ENCODE measurements at regions not wholly inside any gene's neighbourhood (a gene's known extent, or its start where the extent isn't known, plus 50 kb on each side); places are given as distances from the start of the nearest gene placed in this dataset.
"Not testable (repeated sequence)": the region's sequence is repeated elsewhere in the genome, so short reads cannot be mapped to it uniquely, and the experiment has no call there.

GRCh38 chr2:16025211-16025875 is 85.0 kb downstream of the MYCN start:
- H3K4me1 ChIP-seq = no peaks in the 10 kb centered on the region
- DNase-seq = no peak
- no peaks in the 10 kb centered on the region for H3K36me3 ChIP-seq
- peaks cover 0 to 6% (median 0%) of the 10 kb centered on the region in 4 donors for H3K27me3 ChIP-seq
- H3K4me3 ChIP-seq = no peak overlapping the region
- TF ChIP-seq, protein P1, sequence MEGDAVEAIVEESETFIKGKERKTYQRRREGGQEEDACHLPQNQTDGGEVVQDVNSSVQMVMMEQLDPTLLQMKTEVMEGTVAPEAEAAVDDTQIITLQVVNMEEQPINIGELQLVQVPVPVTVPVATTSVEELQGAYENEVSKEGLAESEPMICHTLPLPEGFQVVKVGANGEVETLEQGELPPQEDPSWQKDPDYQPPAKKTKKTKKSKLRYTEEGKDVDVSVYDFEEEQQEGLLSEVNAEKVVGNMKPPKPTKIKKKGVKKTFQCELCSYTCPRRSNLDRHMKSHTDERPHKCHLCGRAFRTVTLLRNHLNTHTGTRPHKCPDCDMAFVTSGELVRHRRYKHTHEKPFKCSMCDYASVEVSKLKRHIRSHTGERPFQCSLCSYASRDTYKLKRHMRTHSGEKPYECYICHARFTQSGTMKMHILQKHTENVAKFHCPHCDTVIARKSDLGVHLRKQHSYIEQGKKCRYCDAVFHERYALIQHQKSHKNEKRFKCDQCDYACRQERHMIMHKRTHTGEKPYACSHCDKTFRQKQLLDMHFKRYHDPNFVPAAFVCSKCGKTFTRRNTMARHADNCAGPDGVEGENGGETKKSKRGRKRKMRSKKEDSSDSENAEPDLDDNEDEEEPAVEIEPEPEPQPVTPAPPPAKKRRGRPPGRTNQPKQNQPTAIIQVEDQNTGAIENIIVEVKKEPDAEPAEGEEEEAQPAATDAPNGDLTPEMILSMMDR (IDR thresholded peaks at IDR 0.05) = no peak
- no peak for TF ChIP-seq POLR2A (IDR thresholded peaks at IDR 0.05)
- no peaks in the 10 kb centered on the region for H3K9me3 ChIP-seq
- intact Hi-C loops (cut with DNase I) = no loop called here
- no peak overlapping the region for H3K27ac ChIP-seq
- 38 to 68% methylated on average over 4 to 8 of the region's 8 CpGs for WGBS, 2 donors

- 59 to 85% methylated on average over 5 to 8 of the region's 8 CpGs for WGBS, 2 donors
- H3K4me3 ChIP-seq; intact Hi-C loops (cut with DNase I); H3K27ac ChIP-seq; H3K27me3 ChIP-seq; H3K9me3 ChIP-seq; DNase-seq; H3K4me1 ChIP-seq; H3K36me3 ChIP-seq: not testable (repeated sequence)
Measured at GRCh38 chr2:16024628-16025027, 84.3 kb downstream of the MYCN start.

DNA sequence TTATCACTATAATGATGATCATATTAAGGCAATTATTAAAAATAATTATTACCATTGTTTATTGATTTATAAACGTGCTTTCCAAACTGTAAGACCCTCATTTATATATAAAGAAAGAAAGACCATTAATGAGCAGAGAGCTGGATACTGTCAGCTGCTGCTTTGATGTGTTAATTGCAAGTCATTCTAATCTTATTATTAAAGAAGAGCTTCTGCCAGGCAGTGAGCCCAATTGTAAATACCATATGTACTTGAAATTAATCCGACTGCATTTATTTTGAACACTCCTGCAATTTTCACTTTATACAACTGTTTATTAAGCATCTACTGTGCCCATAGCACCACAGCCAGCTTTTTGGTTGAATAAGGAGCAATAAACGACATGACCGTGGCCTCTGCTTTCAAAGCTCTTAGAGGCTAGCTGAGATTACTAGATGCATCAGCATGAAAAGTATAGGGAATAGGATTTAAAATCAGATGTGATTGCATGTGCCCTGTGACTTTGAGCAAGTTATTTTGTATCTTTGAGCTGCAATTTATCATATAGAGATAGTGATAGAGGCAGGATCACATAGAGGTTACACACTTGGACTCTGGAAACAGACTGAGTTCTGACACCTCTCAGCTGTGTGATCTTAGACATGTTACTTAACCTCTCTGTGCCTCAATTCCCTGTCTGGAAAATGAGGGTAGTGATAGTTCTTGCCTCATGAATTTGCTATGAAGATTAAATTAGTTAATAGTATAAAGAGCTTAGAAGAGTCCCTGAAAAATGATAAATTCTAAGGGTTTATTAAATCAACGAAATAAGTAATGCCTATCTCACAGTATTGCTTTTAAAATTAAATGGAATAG is 83.4 kb downstream of the MYCN start:
- Histone ChIP-seq H3K4me3 (no peak overlapping the region), H3K4me1 (no peaks in the 10 kb centered on the region), H3K36me3 (no peaks in the 10 kb centered on the region), H3K9me3 (no peaks in the 10 kb centered on the region), H3K27ac (no peak overlapping the region), H3K27me3 (peaks cover 0 to 9% (median 0%) of the 10 kb centered on the region in 4 donors)
- 62 to 64% methylated on average over 5 of the region's 5 CpGs for WGBS, 2 donors
- DNase-seq = no peak
- intact Hi-C loops (cut with DNase I) = no loop called here
- no peak for TF ChIP-seq POLR2A (IDR thresholded peaks at IDR 0.05)

- Histone ChIP-seq H3K9me3 (no peaks in the 10 kb centered on the region), H3K4me1 (peaks cover 0 to under 1% (median 0%) of the 10 kb centered on the region in 3 donors), H3K27me3 (peaks cover 0 to 9% (median 0%) of the 10 kb centered on the region in 4 donors), H3K27ac (no peak overlapping the region), H3K36me3 (no peaks in the 10 kb centered on the region), H3K4me3 (no peak overlapping the region)
- intact Hi-C loops (cut with DNase I) = no loop called here
- DNase-seq = no peak
- 70 to 72% methylated on average over 6 of the region's 6 CpGs for WGBS, 2 donors
- TF ChIP-seq POLR2A (IDR thresholded peaks at IDR 0.05) = no peak
- TF ChIP-seq, protein P1 (IDR thresholded peaks at IDR 0.05) = no peak
Measured at GRCh38 chr2:16022548-16023240, 82.3 kb downstream of the MYCN start.

- no peak for TF ChIP-seq POLR2A (IDR thresholded peaks at IDR 0.05)
- TF ChIP-seq, protein P1 (IDR thresholded peaks at IDR 0.05) = no peak
- Histone ChIP-seq H3K27ac (no peak overlapping the region), H3K9me3 (no peaks in the 10 kb centered on the region), H3K27me3 (peaks cover 0 to 15% (median 0%) of the 10 kb centered on the region in 4 donors), H3K4me3 (no peak overlapping the region), H3K36me3 (no peaks in the 10 kb centered on the region), H3K4me1 (peaks cover 0 to 8% (median 0%) of the 10 kb centered on the region in 3 donors)
- WGBS, 2 donors = 37 to 55% methylated on average over 4 of the region's 4 CpGs
- intact Hi-C loops (cut with DNase I) = no loop called here
- DNase-seq = no peak
Measured at GRCh38 chr2:16021611-16022363, 81.4 kb downstream of the MYCN start.
